ENCODE measurements at regions not wholly inside any gene's neighbourhood (a gene's known extent, or its start where the extent isn't known, plus 50 kb on each side); places are given as distances from the start of the nearest gene placed in this dataset.
"Not testable (repeated sequence)": the region's sequence is repeated elsewhere in the genome, so short reads cannot be mapped to it uniquely, and the experiment has no call there.

DNA sequence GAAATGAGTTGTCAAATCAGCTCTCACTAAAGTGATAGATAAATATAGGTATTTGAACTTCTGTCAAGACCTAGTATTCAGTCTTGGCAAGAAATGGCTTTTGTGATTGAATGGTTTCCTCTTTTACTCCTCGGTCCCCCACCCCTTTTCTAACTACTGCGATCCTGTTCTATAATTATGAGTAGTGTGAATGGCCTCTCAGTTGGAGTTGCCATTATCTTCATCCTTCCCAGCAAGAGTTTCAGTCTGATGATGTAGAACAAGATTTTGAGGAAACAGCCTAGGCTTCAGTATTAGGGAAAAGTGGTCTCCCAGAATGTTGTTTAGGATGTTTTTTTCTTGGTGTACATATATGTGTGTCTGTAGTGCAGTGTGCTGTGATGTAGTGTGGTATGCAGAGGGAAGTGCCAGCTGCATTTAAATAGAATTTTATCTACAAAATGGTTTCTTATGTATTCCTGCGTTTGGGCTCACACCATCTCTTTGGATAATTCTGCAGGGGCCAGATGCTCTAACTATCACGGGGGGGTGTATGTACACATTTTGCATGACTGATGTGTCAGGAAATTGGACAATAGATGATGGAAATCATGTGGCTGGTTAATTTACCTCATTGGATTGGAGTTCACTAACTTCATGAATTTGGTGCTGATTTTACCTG, 180.1 kb upstream of the MMS22L start:
- Histone ChIP-seq H3K36me3 (no peaks in the 10 kb centered on the region), H3K27ac (no peak overlapping the region), H3K9me3 (replicated peaks) (no peaks in the 10 kb centered on the region), H3K27me3 (replicated peaks) (peaks cover 11% of the 10 kb centered on the region; the same call in 1 of the 2 replicates), H3K4me1 (replicated peaks) (no peaks in the 10 kb centered on the region), H3K4me3 (no peak overlapping the region)
- no peak for DNase-seq (ENCODE audit: low read depth in 1 of 2, low spot score in 2 of 2)

DNA sequence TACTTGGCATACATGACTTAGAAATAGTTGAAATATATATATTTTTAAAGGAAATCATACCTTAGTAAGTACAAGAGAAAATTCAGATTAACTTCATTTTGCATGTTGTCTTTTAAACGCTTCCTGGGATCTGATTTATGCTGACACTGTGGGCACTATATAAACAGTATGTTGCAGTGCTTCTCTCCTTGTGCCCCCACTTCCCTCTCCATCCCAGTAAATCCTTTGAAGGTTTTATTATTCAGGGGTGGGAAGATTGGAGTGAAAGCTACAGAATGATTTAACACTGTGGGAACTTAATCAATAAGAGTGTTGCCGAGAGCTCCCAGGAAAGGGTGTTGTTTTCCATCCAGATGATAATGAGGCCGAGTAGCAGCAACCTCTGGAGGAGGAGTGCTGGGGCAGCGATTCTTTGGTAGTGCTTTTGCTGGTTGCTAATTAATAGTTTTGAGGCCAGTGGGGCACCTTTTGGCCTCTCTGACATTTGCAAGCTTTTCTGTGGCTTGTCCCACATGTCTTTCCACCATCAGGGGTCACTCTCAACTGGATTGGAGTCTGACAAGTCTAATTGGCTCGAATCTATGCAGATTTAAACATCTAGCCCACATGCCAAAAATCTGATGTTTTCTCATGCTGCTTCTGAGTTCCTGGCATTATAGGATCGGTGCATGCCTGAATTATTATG, 183.0 kb upstream of the MMS22L start:
- DNase-seq (ENCODE audit: low read depth in 1 of 2, low spot score in 2 of 2), result no peak
- 0 out of 2 replicates have a peak, but pooled peaks cover 11% of the 10 kb centered on the region for H3K27me3 ChIP-seq (replicated peaks)
- no peaks in the 10 kb centered on the region for H3K9me3 ChIP-seq (replicated peaks)
- no peak overlapping the region for H3K27ac ChIP-seq
- no peaks in the 10 kb centered on the region for H3K4me1 ChIP-seq (replicated peaks)
- H3K36me3 ChIP-seq, result no peaks in the 10 kb centered on the region
- H3K4me3 ChIP-seq, result no peak overlapping the region

DNA sequence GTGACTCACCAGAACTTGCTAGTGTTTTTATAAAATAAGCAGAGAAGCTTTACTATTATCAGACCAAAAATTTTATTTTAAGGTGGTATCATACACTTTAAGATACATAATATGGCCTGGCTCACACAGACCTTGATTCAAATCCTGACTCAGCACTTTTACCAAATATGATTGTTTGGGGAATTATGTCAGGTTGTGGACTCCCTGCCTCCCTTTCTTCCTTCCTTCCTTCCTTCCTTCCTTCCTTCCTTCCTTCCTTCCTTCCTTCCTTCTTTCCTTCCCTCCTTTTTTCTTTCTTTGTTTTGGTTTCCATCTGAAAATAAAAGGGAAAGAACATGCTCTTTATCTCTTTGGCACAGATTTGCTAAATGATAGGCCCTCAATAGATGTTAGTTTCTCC, 186.0 kb upstream of the MMS22L start:
- Histone ChIP-seq H3K36me3 (no peaks in the 10 kb centered on the region), H3K27me3 (replicated peaks) (0 out of 2 replicates have a peak, but pooled peaks cover 7% of the 10 kb centered on the region), H3K4me3 (no peak overlapping the region), H3K9me3 (replicated peaks) (no peaks in the 10 kb centered on the region), H3K4me1 (replicated peaks) (no peaks in the 10 kb centered on the region), H3K27ac (no peak overlapping the region)
- DNase-seq (ENCODE audit: low read depth in 1 of 2, low spot score in 2 of 2), result no peak

DNA sequence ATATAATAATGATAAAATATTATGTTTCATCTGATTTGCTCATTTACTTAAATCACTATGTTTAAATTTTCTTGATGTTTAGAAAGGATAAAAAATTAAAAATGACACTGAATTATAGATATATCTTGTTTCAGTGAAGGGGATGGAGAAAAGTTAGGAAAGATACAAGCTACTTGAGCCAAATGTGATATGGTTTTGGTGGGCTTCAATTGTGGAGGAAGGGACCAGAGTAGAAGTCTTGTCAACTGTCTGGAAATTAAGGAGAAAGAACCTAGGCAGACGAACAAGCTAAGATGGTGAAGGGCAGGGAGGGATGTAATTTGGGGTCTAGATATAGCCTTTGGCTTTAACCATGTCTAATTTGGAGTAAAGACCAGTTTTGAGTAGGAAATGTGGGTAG, 186.4 kb upstream of the MMS22L start:
- Histone ChIP-seq H3K27me3 (replicated peaks) (0 out of 2 replicates have a peak, but pooled peaks cover 7% of the 10 kb centered on the region), H3K9me3 (replicated peaks) (no peaks in the 10 kb centered on the region), H3K4me1 (replicated peaks) (no peaks in the 10 kb centered on the region), H3K36me3 (no peaks in the 10 kb centered on the region), H3K4me3 (no peak overlapping the region), H3K27ac (no peak overlapping the region)
- no peak for DNase-seq (ENCODE audit: low read depth in 1 of 2, low spot score in 2 of 2)

DNA sequence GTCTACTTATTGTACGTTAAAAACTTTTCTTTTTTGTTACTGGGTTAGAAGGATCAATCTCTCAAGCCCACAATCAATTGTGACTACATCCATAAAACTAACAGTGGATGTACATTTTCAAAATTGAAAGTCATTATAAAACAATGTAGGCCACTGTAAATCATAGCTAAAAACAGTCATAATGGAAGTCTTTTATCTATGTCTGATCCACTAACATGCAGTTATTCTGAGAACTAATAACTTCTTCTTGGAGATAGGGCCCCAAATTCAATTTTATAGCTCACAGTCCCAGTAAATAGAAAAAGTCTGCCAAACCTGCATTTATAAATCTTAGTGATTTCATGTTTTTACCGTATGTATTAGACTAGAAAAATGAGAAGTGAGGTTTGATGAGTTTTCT, 187.3 kb upstream of the MMS22L start:
- no peaks in the 10 kb centered on the region for H3K9me3 ChIP-seq (replicated peaks)
- H3K4me1 ChIP-seq (replicated peaks), result no peaks in the 10 kb centered on the region
- no peak overlapping the region for H3K27ac ChIP-seq
- 0 out of 2 replicates have a peak, but pooled peaks cover 2% of the 10 kb centered on the region for H3K27me3 ChIP-seq (replicated peaks)
- H3K4me3 ChIP-seq, result no peak overlapping the region
- no peak for DNase-seq (ENCODE audit: low read depth in 1 of 2, low spot score in 2 of 2)
- H3K36me3 ChIP-seq, result no peaks in the 10 kb centered on the region

DNA sequence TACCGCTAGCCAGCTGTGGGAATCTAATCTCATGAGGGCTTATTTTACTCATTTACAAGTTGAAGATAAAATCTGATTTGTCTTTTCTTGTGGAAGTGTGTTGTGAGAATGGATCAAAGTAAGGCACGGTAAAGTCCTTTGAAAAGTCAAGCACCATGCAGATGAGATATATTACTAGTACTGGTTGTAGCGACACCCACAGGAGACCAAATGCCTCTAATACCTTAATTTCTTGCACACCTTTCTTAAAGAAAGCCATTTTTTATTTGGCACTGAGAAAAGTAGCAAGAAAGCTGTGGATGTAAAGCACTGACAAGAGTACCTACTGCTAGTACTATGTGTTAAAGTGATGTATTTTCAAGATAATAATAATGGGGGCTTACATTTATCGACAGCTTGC, 191.0 kb upstream of the MMS22L start:
- no peak for DNase-seq (ENCODE audit: low read depth in 1 of 2, low spot score in 2 of 2)
- H3K4me3 ChIP-seq, result no peak overlapping the region
- H3K36me3 ChIP-seq, result no peaks in the 10 kb centered on the region
- H3K27me3 ChIP-seq (replicated peaks), result no peaks in the 10 kb centered on the region
- H3K9me3 ChIP-seq (replicated peaks), result no peaks in the 10 kb centered on the region
- H3K4me1 ChIP-seq (replicated peaks), result no peaks in the 10 kb centered on the region
- H3K27ac ChIP-seq, result no peak overlapping the region

DNA sequence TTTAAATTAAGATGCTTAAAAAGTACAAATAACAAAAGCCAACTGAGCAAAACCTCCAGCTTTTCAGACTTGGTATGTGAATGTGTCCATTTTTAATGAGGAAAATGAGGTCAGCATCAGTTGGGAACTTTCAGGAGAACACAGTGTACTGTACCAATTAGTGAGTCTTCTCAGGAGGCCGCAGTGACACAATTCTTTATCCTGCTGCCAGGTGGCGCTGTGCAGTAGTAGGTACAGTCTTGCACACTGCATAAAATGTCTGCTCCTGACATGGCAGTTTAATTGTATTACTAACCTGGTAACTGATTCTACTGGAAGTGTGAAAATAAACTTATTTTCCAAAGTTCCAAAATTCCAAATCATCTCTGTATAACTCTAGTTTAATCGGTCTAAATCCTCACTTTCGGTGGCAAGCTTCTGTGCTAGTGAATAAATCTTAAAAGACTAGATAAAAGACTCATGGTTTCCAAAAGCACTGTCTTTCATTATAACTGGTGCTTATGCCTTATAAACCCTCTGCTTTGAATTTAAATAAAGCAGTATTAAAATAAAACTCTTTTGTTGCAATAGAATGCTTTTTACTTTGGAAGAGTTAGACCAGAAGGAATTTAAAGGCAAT, 214.8 kb upstream of the MMS22L start:
- peak; percentile 11 to 50 for DNase-seq (ENCODE audit: low read depth in 1 of 2, low spot score in 2 of 2)
- Histone ChIP-seq H3K4me3 (no peak overlapping the region), H3K36me3 (no peaks in the 10 kb centered on the region), H3K4me1 (replicated peaks) (no peaks in the 10 kb centered on the region), H3K9me3 (replicated peaks) (no peaks in the 10 kb centered on the region), H3K27ac (no peak overlapping the region), H3K27me3 (replicated peaks) (peaks cover 5% of the 10 kb centered on the region; the same call in 1 of the 2 replicates)

DNA sequence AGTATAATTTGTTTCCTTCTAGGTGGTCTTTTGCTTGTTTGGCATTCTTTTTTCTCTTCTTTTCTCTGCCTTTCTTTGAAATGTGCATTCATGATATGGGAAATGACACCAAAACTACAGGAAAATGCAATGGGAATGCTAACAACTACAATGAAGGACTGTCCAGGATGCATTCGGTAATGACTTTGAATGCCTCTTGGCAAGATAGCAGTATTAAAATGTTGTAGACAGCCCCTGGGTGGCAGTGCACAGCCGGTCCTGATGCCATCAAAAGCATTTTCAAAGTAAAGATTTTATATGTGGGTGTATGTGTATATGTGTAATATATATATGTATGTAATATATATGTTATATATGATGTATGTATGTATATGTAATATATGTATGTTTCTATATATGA, 218.8 kb upstream of the MMS22L start:
- no peak overlapping the region for H3K27ac ChIP-seq
- H3K4me1 ChIP-seq (replicated peaks), result no peaks in the 10 kb centered on the region
- H3K9me3 ChIP-seq (replicated peaks), result no peaks in the 10 kb centered on the region
- no peaks in the 10 kb centered on the region for H3K36me3 ChIP-seq
- DNase-seq (ENCODE audit: low read depth in 1 of 2, low spot score in 2 of 2), result no peak
- H3K4me3 ChIP-seq, result no peak overlapping the region
- peaks cover 6% of the 10 kb centered on the region; the same call in 1 of the 2 replicates for H3K27me3 ChIP-seq (replicated peaks)

DNA sequence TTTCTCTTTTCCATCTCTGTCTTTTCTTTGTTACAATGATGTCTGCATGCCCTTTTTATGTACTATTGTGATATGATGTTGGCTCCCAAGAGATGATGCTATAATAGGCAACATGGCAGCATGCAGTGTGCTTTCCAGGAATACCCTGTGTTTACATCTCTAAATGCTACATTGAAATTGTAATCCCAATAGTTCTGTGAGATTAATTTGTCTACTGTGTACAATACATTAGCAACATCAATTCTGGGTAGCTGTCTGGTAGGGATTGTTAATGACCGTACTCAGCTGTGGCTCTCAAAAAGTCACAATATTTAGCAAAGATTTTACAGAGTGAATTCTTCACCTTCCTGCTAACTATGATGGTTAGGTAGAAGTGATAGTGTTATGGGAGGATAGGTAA, 225.6 kb upstream of the MMS22L start:
- no peak for DNase-seq (ENCODE audit: low read depth in 1 of 2, low spot score in 2 of 2)
- peaks cover 3% of the 10 kb centered on the region; the same call in 1 of the 2 replicates for H3K27me3 ChIP-seq (replicated peaks)
- H3K4me3 ChIP-seq, result no peak overlapping the region
- H3K36me3 ChIP-seq, result no peaks in the 10 kb centered on the region
- no peaks in the 10 kb centered on the region for H3K4me1 ChIP-seq (replicated peaks)
- H3K27ac ChIP-seq, result no peak overlapping the region
- H3K9me3 ChIP-seq (replicated peaks), result no peaks in the 10 kb centered on the region

- H3K4me1 ChIP-seq (replicated peaks); H3K27ac ChIP-seq; DNase-seq (ENCODE audit: low read depth in 1 of 2, low spot score in 2 of 2); H3K4me3 ChIP-seq; H3K9me3 ChIP-seq (replicated peaks); H3K36me3 ChIP-seq; H3K27me3 ChIP-seq (replicated peaks): not testable (repeated sequence)
Observed at GRCh38 chr6:97513260-97513659, 230.2 kb upstream of the MMS22L start.

DNA sequence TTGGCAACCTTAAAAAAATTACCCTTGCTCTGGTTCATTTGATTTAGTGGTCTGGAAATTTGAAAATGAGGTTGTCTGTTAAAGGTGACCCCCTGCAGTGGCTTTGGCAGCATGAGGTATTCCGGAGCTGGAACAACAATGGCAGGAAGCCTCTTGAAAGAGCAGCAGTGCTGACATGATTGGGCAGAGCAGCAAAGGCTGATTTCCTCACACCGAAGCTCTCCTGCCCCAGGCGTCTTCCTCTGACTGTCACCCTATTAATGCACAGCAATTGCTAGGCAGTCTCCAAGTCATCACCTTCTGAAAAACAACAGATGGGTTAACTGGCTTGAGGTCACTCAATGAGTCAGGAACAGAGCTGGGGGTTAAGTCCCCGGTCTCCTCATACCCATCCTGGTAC, 241.8 kb upstream of the MMS22L start:
- no peaks in the 10 kb centered on the region for H3K36me3 ChIP-seq
- no peaks in the 10 kb centered on the region for H3K4me1 ChIP-seq (replicated peaks)
- no peak overlapping the region for H3K4me3 ChIP-seq
- H3K27ac ChIP-seq, result no peak overlapping the region
- no peaks in the 10 kb centered on the region for H3K27me3 ChIP-seq (replicated peaks)
- DNase-seq (ENCODE audit: low read depth in 1 of 2, low spot score in 2 of 2), result no peak
- H3K9me3 ChIP-seq (replicated peaks), result no peaks in the 10 kb centered on the region

GRCh38 chr6:97535800-97536199, 252.8 kb upstream of the MMS22L start:
- H3K27me3 ChIP-seq (replicated peaks), result no peaks in the 10 kb centered on the region

DNA sequence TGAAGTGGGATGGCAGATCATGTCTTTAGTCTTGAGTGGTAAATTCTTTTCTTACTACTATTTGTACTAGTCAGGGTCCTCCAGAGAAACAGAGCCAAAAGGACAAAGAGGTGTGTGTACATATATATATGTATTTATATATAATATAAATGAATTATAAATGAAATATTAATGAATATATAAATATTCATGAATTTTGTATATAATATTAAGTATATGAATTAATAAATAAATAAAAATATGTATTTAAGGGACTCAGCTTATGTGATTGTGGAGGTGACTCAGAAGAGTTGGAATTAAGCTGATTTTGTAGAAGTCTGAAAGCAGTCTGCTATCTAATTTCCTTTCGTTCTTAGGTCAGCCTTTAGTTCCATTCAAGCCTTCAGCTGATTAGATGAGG, 265.3 kb upstream of the MMS22L start:
- H3K36me3 ChIP-seq, result no peaks in the 10 kb centered on the region
- no peaks in the 10 kb centered on the region for H3K27me3 ChIP-seq (replicated peaks)
- no peak overlapping the region for H3K4me3 ChIP-seq
- no peak overlapping the region for H3K27ac ChIP-seq
- no peaks in the 10 kb centered on the region for H3K9me3 ChIP-seq (replicated peaks)
- no peaks in the 10 kb centered on the region for H3K4me1 ChIP-seq (replicated peaks)
- DNase-seq (ENCODE audit: low read depth in 1 of 2, low spot score in 2 of 2), result no peak

More at GRCh38 chr6:97535800-97536199, 252.8 kb upstream of the MMS22L start:
- Histone ChIP-seq H3K27ac (no peak overlapping the region), H3K4me1 (replicated peaks) (no peaks in the 10 kb centered on the region), H3K36me3 (no peaks in the 10 kb centered on the region), H3K4me3 (no peak overlapping the region), H3K9me3 (replicated peaks) (no peaks in the 10 kb centered on the region)
- DNase-seq (ENCODE audit: low read depth in 1 of 2, low spot score in 2 of 2), result no peak

GRCh38 chr6:97557355-97557754, 274.3 kb upstream of the MMS22L start:
- Histone ChIP-seq H3K27ac (no peak overlapping the region), H3K4me3 (no peak overlapping the region), H3K36me3 (no peaks in the 10 kb centered on the region), H3K9me3 (replicated peaks) (no peaks in the 10 kb centered on the region), H3K4me1 (replicated peaks) (no peaks in the 10 kb centered on the region), H3K27me3 (replicated peaks) (no peaks in the 10 kb centered on the region)
- DNase-seq (ENCODE audit: low read depth in 1 of 2, low spot score in 2 of 2), result no peak
